ENCODE measurements at regions not wholly inside any gene's neighbourhood (a gene's known extent, or its start where the extent isn't known, plus 50 kb on each side); places are given as distances from the start of the nearest gene placed in this dataset.

- H3K9me3 ChIP-seq (ENCODE audit: control insufficient read depth, low read length) = no peaks in the 10 kb centered on the region
- peaks cover 1% of the 10 kb centered on the region for H3K4me1 ChIP-seq (ENCODE audit: control insufficient read depth, insufficient read depth, low read length)
- no peak overlapping the region for H3K27ac ChIP-seq (ENCODE audit: low read length)
- DNase-seq (no peak), ATAC-seq (no peak)
- H3K27me3 ChIP-seq (ENCODE audit: control insufficient read depth, insufficient read depth) = no peaks in the 10 kb centered on the region
- no peak overlapping the region for H3K4me3 ChIP-seq (ENCODE audit: low read length)
- WGBS = 95% methylated on average over 3 of the region's 3 CpGs
- intact Hi-C loops (cut with DNase I) = no loop called here
Observed at GRCh38 chr9:18350036-18350435, 123.9 kb upstream of the ADAMTSL1 start.

- DNase-seq (no peak), ATAC-seq (no peak)
- H3K4me1 ChIP-seq (ENCODE audit: control insufficient read depth, insufficient read depth, low read length) = peaks cover 1% of the 10 kb centered on the region
- no peaks in the 10 kb centered on the region for H3K9me3 ChIP-seq (ENCODE audit: control insufficient read depth, low read length)
- H3K4me3 ChIP-seq (ENCODE audit: low read length) = no peak overlapping the region
- 91% methylated on average over 4 of the region's 4 CpGs for WGBS
- no peak overlapping the region for H3K27ac ChIP-seq (ENCODE audit: low read length)
- H3K27me3 ChIP-seq (ENCODE audit: control insufficient read depth, insufficient read depth) = no peaks in the 10 kb centered on the region
- intact Hi-C loops (cut with DNase I) = no loop called here
Observed at GRCh38 chr9:18350995-18351595, 122.9 kb upstream of the ADAMTSL1 start.

- ATAC-seq (no peak), DNase-seq (no peak)
- Histone ChIP-seq H3K27me3 (ENCODE audit: control insufficient read depth, insufficient read depth) (no peaks in the 10 kb centered on the region), H3K9me3 (ENCODE audit: control insufficient read depth, low read length) (no peaks in the 10 kb centered on the region), H3K27ac (ENCODE audit: low read length) (no peak overlapping the region), H3K4me1 (ENCODE audit: control insufficient read depth, insufficient read depth, low read length) (no peaks in the 10 kb centered on the region), H3K4me3 (ENCODE audit: low read length) (no peak overlapping the region)
- 94% methylated on average over 3 of the region's 3 CpGs for WGBS
- intact Hi-C loops (cut with DNase I) = no loop called here
Observed at GRCh38 chr9:18352711-18353110, 121.2 kb upstream of the ADAMTSL1 start.

GRCh38 chr9:18353473-18353872, 120.5 kb upstream of the ADAMTSL1 start:
- Histone ChIP-seq H3K27ac (ENCODE audit: low read length) (no peak overlapping the region), H3K4me1 (ENCODE audit: control insufficient read depth, insufficient read depth, low read length) (no peaks in the 10 kb centered on the region), H3K27me3 (ENCODE audit: control insufficient read depth, insufficient read depth) (no peaks in the 10 kb centered on the region), H3K9me3 (ENCODE audit: control insufficient read depth, low read length) (no peaks in the 10 kb centered on the region), H3K4me3 (ENCODE audit: low read length) (no peak overlapping the region)
- ATAC-seq (no peak), DNase-seq (no peak)
- intact Hi-C loops (cut with DNase I) = no loop called here

GRCh38 chr9:18357321-18357720, 116.6 kb upstream of the ADAMTSL1 start:
- Histone ChIP-seq H3K27ac (ENCODE audit: low read length) (no peak overlapping the region), H3K27me3 (ENCODE audit: control insufficient read depth, insufficient read depth) (no peaks in the 10 kb centered on the region), H3K9me3 (ENCODE audit: control insufficient read depth, low read length) (no peaks in the 10 kb centered on the region), H3K4me1 (ENCODE audit: control insufficient read depth, insufficient read depth, low read length) (no peaks in the 10 kb centered on the region), H3K4me3 (ENCODE audit: low read length) (no peak overlapping the region)
- DNase-seq = no peak
- intact Hi-C loops (cut with DNase I) = no loop called here
- no peak for ATAC-seq
- 89% methylated on average over 1 of the region's 1 CpG for WGBS

- intact Hi-C loops (cut with DNase I) = no loop called here
- 96% methylated on average over 2 of the region's 2 CpGs for WGBS
- ATAC-seq = no peak
- Histone ChIP-seq H3K4me1 (ENCODE audit: control insufficient read depth, insufficient read depth, low read length) (no peaks in the 10 kb centered on the region), H3K27ac (ENCODE audit: low read length) (no peak overlapping the region), H3K27me3 (ENCODE audit: control insufficient read depth, insufficient read depth) (no peaks in the 10 kb centered on the region), H3K9me3 (ENCODE audit: control insufficient read depth, low read length) (no peaks in the 10 kb centered on the region), H3K4me3 (ENCODE audit: low read length) (no peak overlapping the region)
- no peak for DNase-seq
Observed at GRCh38 chr9:18358325-18358724, 115.6 kb upstream of the ADAMTSL1 start.

GRCh38 chr9:18359335-18359734, 114.6 kb upstream of the ADAMTSL1 start:
- no peak overlapping the region for H3K27ac ChIP-seq (ENCODE audit: low read length)
- no peaks in the 10 kb centered on the region for H3K4me1 ChIP-seq (ENCODE audit: control insufficient read depth, insufficient read depth, low read length)
- ATAC-seq (no peak), DNase-seq (no peak)
- WGBS = 76% methylated on average over 1 of the region's 1 CpG
- no peak overlapping the region for H3K4me3 ChIP-seq (ENCODE audit: low read length)
- intact Hi-C loops (cut with DNase I) = no loop called here
- no peaks in the 10 kb centered on the region for H3K9me3 ChIP-seq (ENCODE audit: control insufficient read depth, low read length)
- H3K27me3 ChIP-seq (ENCODE audit: control insufficient read depth, insufficient read depth) = no peaks in the 10 kb centered on the region

- ATAC-seq = no peak
- Histone ChIP-seq H3K4me3 (ENCODE audit: low read length) (no peak overlapping the region), H3K27ac (ENCODE audit: low read length) (no peak overlapping the region), H3K27me3 (ENCODE audit: control insufficient read depth, insufficient read depth) (no peaks in the 10 kb centered on the region), H3K4me1 (ENCODE audit: control insufficient read depth, insufficient read depth, low read length) (no peaks in the 10 kb centered on the region), H3K9me3 (ENCODE audit: control insufficient read depth, low read length) (no peaks in the 10 kb centered on the region)
- intact Hi-C loops (cut with DNase I) = no loop called here
- WGBS = 75% methylated on average over 1 of the region's 1 CpG
- no peak for DNase-seq
Observed at GRCh38 chr9:18360005-18360404, 113.9 kb upstream of the ADAMTSL1 start.

- Histone ChIP-seq H3K27ac (ENCODE audit: low read length) (no peak overlapping the region), H3K9me3 (ENCODE audit: control insufficient read depth, low read length) (no peaks in the 10 kb centered on the region), H3K4me3 (ENCODE audit: low read length) (no peak overlapping the region), H3K4me1 (ENCODE audit: control insufficient read depth, insufficient read depth, low read length) (no peaks in the 10 kb centered on the region), H3K27me3 (ENCODE audit: control insufficient read depth, insufficient read depth) (no peaks in the 10 kb centered on the region)
- intact Hi-C loops (cut with DNase I) = no loop called here
- DNase-seq (no peak), ATAC-seq (no peak)
- WGBS = 66% methylated on average over 2 of the region's 2 CpGs
Observed at GRCh38 chr9:18361646-18362045, 112.3 kb upstream of the ADAMTSL1 start.

- Histone ChIP-seq H3K27me3 (ENCODE audit: control insufficient read depth, insufficient read depth) (no peaks in the 10 kb centered on the region), H3K27ac (ENCODE audit: low read length) (no peak overlapping the region), H3K9me3 (ENCODE audit: control insufficient read depth, low read length) (no peaks in the 10 kb centered on the region), H3K4me1 (ENCODE audit: control insufficient read depth, insufficient read depth, low read length) (no peaks in the 10 kb centered on the region), H3K4me3 (ENCODE audit: low read length) (no peak overlapping the region)
- ATAC-seq (no peak), DNase-seq (no peak)
- WGBS = 91% methylated on average over 1 of the region's 1 CpG
- intact Hi-C loops (cut with DNase I) = no loop called here
Observed at GRCh38 chr9:18362166-18362565, 111.8 kb upstream of the ADAMTSL1 start.

GRCh38 chr9:18362901-18363685, 110.9 kb upstream of the ADAMTSL1 start:
- 28% methylated on average over 3 of the region's 3 CpGs for WGBS
- ATAC-seq = peak; percentile 90 to 93
- H3K27ac ChIP-seq (ENCODE audit: low read length) = no peak overlapping the region
- DNase-seq = peak in 2 of 3 donors; percentile 19 to 46
- H3K9me3 ChIP-seq (ENCODE audit: control insufficient read depth, low read length) = no peaks in the 10 kb centered on the region
- H3K27me3 ChIP-seq (ENCODE audit: control insufficient read depth, insufficient read depth) = no peaks in the 10 kb centered on the region
- no peak overlapping the region for H3K4me3 ChIP-seq (ENCODE audit: low read length)
- intact Hi-C loops (cut with DNase I) = no loop called here
- H3K4me1 ChIP-seq (ENCODE audit: control insufficient read depth, insufficient read depth, low read length) = no peaks in the 10 kb centered on the region

Measured in right cardiac atrium (tissue), 5 donors.